ENCODE measurements at regions not wholly inside any gene's neighbourhood (a gene's known extent, or its start where the extent isn't known, plus 50 kb on each side); places are given as distances from the start of the nearest gene placed in this dataset.

GRCh38 chr12:61308220-61308619 lies 952.0 kb upstream of the USP15 start:
- no peak for DNase-seq
- Histone ChIP-seq H3K4ac (ENCODE audit: low read depth in 1 of 2, low read length in 2 of 2) (no peak overlapping the region), H3K9ac (ENCODE audit: low read length) (no peak overlapping the region), H3K23ac (ENCODE audit: low read length in 2 of 2) (no peak overlapping the region), H3K14ac (ENCODE audit: low read length in 2 of 2) (no peak overlapping the region), H3K18ac (ENCODE audit: low read depth in 1 of 2, low read length in 2 of 2) (no peak overlapping the region), H3K27ac (ENCODE audit: low read length, poor library complexity, severe bottlenecking) (no peak overlapping the region), H4K8ac (ENCODE audit: low read length) (no peak overlapping the region), H2AK5ac (ENCODE audit: low read length, severe bottlenecking) (no peak overlapping the region), H3K9me3 (ENCODE audit: control insufficient read depth, low read length) (peaks cover 21% of the 10 kb centered on the region), H3K79me1 (replicated peaks; ENCODE audit: low read length, poor library complexity, severe bottlenecking) (no peaks in the 10 kb centered on the region), H2BK5ac (ENCODE audit: low read depth, low read length, poor library complexity, severe bottlenecking) (no peak overlapping the region), H2BK12ac (ENCODE audit: low read length in 2 of 2) (no peak overlapping the region), H3K4me1 (ENCODE audit: control insufficient read depth, insufficient read depth, low read depth, low read length) (no peaks in the 10 kb centered on the region), H3K36me3 (ENCODE audit: control insufficient read depth in 1 of 2, insufficient read depth in 2 of 2, low read depth in 1 of 2, low read length in 2 of 2) (no peaks in the 10 kb centered on the region), H2BK15ac (ENCODE audit: low read depth, poor library complexity, severe bottlenecking) (no peak overlapping the region), H4K91ac (ENCODE audit: low read length) (no peak overlapping the region), H3K4me2 (ENCODE audit: low read length, poor library complexity, severe bottlenecking) (no peak overlapping the region), H2BK120ac (ENCODE audit: low read depth, low read length) (no peak overlapping the region), H3K27me3 (ENCODE audit: control insufficient read depth in 1 of 2, insufficient read depth in 1 of 2, low read length in 2 of 2) (no peaks in the 10 kb centered on the region), H3K4me3 (ENCODE audit: insufficient read depth in 1 of 2, low read depth in 1 of 2, low read length in 2 of 2) (no peak overlapping the region), H2AFZ (ENCODE audit: low read depth, low read length) (no peak overlapping the region)
- WGBS: 79% methylated on average over 2 of the region's 2 CpGs

GRCh38 chr12:61311413-61311812 lies 948.8 kb upstream of the USP15 start:
- no peak overlapping the region for H2BK5ac ChIP-seq (ENCODE audit: low read depth, low read length, poor library complexity, severe bottlenecking)
- no peak overlapping the region for H2BK120ac ChIP-seq (ENCODE audit: low read depth, low read length)
- no peak overlapping the region for H2BK15ac ChIP-seq (ENCODE audit: low read depth, poor library complexity, severe bottlenecking)
- H3K4ac ChIP-seq (ENCODE audit: low read depth in 1 of 2, low read length in 2 of 2): no peak overlapping the region
- H3K36me3 ChIP-seq (ENCODE audit: control insufficient read depth in 1 of 2, insufficient read depth in 2 of 2, low read depth in 1 of 2, low read length in 2 of 2): no peaks in the 10 kb centered on the region
- H3K4me2 ChIP-seq (ENCODE audit: low read length, poor library complexity, severe bottlenecking): no peak overlapping the region
- H3K9me3 ChIP-seq (ENCODE audit: control insufficient read depth, low read length): peaks cover 24% of the 10 kb centered on the region
- H3K27ac ChIP-seq (ENCODE audit: low read length, poor library complexity, severe bottlenecking): no peak overlapping the region
- H3K18ac ChIP-seq (ENCODE audit: low read depth in 1 of 2, low read length in 2 of 2): no peak overlapping the region
- H3K4me3 ChIP-seq (ENCODE audit: insufficient read depth in 1 of 2, low read depth in 1 of 2, low read length in 2 of 2): no peak overlapping the region
- no peak for DNase-seq
- no peak overlapping the region for H2AFZ ChIP-seq (ENCODE audit: low read depth, low read length)
- no peak overlapping the region for H4K8ac ChIP-seq (ENCODE audit: low read length)
- H3K79me1 ChIP-seq (replicated peaks; ENCODE audit: low read length, poor library complexity, severe bottlenecking): no peaks in the 10 kb centered on the region
- H3K4me1 ChIP-seq (ENCODE audit: control insufficient read depth, insufficient read depth, low read depth, low read length): no peaks in the 10 kb centered on the region
- no peak overlapping the region for H4K91ac ChIP-seq (ENCODE audit: low read length)
- no peak overlapping the region for H2BK12ac ChIP-seq (ENCODE audit: low read length in 2 of 2)
- H2AK5ac ChIP-seq (ENCODE audit: low read length, severe bottlenecking): no peak overlapping the region
- H3K27me3 ChIP-seq (ENCODE audit: control insufficient read depth in 1 of 2, insufficient read depth in 1 of 2, low read length in 2 of 2): no peaks in the 10 kb centered on the region
- no peak overlapping the region for H3K14ac ChIP-seq (ENCODE audit: low read length in 2 of 2)
- H3K9ac ChIP-seq (ENCODE audit: low read length): no peak overlapping the region
- no peak overlapping the region for H3K23ac ChIP-seq (ENCODE audit: low read length in 2 of 2)

- no peak overlapping the region for H2AK5ac ChIP-seq (ENCODE audit: low read length, severe bottlenecking)
- no peak overlapping the region for H2BK120ac ChIP-seq (ENCODE audit: low read depth, low read length)
- H4K8ac ChIP-seq (ENCODE audit: low read length): no peak overlapping the region
- H4K91ac ChIP-seq (ENCODE audit: low read length): no peak overlapping the region
- H2BK12ac ChIP-seq (ENCODE audit: low read length in 2 of 2): no peak overlapping the region
- H2BK5ac ChIP-seq (ENCODE audit: low read depth, low read length, poor library complexity, severe bottlenecking): no peak overlapping the region
- no peak overlapping the region for H3K18ac ChIP-seq (ENCODE audit: low read depth in 1 of 2, low read length in 2 of 2)
- H3K9me3 ChIP-seq (ENCODE audit: control insufficient read depth, low read length): no peaks in the 10 kb centered on the region
- no peak overlapping the region for H3K27ac ChIP-seq (ENCODE audit: low read length, poor library complexity, severe bottlenecking)
- H3K27me3 ChIP-seq (ENCODE audit: control insufficient read depth in 1 of 2, insufficient read depth in 1 of 2, low read length in 2 of 2): no peaks in the 10 kb centered on the region
- H3K79me1 ChIP-seq (replicated peaks; ENCODE audit: low read length, poor library complexity, severe bottlenecking): no peaks in the 10 kb centered on the region
- no peak overlapping the region for H2BK15ac ChIP-seq (ENCODE audit: low read depth, poor library complexity, severe bottlenecking)
- H3K14ac ChIP-seq (ENCODE audit: low read length in 2 of 2): no peak overlapping the region
- no peak for DNase-seq
- H3K4me1 ChIP-seq (ENCODE audit: control insufficient read depth, insufficient read depth, low read depth, low read length): no peaks in the 10 kb centered on the region
- no peak overlapping the region for H3K4ac ChIP-seq (ENCODE audit: low read depth in 1 of 2, low read length in 2 of 2)
- 94% methylated on average over 1 of the region's 3 CpGs for WGBS
- H3K23ac ChIP-seq (ENCODE audit: low read length in 2 of 2): no peak overlapping the region
- no peak overlapping the region for H3K9ac ChIP-seq (ENCODE audit: low read length)
- no peak overlapping the region for H3K4me2 ChIP-seq (ENCODE audit: low read length, poor library complexity, severe bottlenecking)
- no peak overlapping the region for H2AFZ ChIP-seq (ENCODE audit: low read depth, low read length)
- no peak overlapping the region for H3K4me3 ChIP-seq (ENCODE audit: insufficient read depth in 1 of 2, low read depth in 1 of 2, low read length in 2 of 2)
- H3K36me3 ChIP-seq (ENCODE audit: control insufficient read depth in 1 of 2, insufficient read depth in 2 of 2, low read depth in 1 of 2, low read length in 2 of 2): no peaks in the 10 kb centered on the region
Observed at GRCh38 chr12:61348871-61349270, 911.3 kb upstream of the USP15 start.

- no peak overlapping the region for H2BK15ac ChIP-seq (ENCODE audit: low read depth, poor library complexity, severe bottlenecking)
- H3K36me3 ChIP-seq (ENCODE audit: control insufficient read depth in 1 of 2, insufficient read depth in 2 of 2, low read depth in 1 of 2, low read length in 2 of 2): no peaks in the 10 kb centered on the region
- H3K4ac ChIP-seq (ENCODE audit: low read depth in 1 of 2, low read length in 2 of 2): no peak overlapping the region
- DNase-seq: no peak
- H3K14ac ChIP-seq (ENCODE audit: low read length in 2 of 2): no peak overlapping the region
- H3K4me3 ChIP-seq (ENCODE audit: insufficient read depth in 1 of 2, low read depth in 1 of 2, low read length in 2 of 2): no peak overlapping the region
- no peak overlapping the region for H2BK120ac ChIP-seq (ENCODE audit: low read depth, low read length)
- no peaks in the 10 kb centered on the region for H3K79me1 ChIP-seq (replicated peaks; ENCODE audit: low read length, poor library complexity, severe bottlenecking)
- no peaks in the 10 kb centered on the region for H3K27me3 ChIP-seq (ENCODE audit: control insufficient read depth in 1 of 2, insufficient read depth in 1 of 2, low read length in 2 of 2)
- H4K91ac ChIP-seq (ENCODE audit: low read length): no peak overlapping the region
- H4K8ac ChIP-seq (ENCODE audit: low read length): no peak overlapping the region
- H3K4me2 ChIP-seq (ENCODE audit: low read length, poor library complexity, severe bottlenecking): no peak overlapping the region
- no peak overlapping the region for H3K9ac ChIP-seq (ENCODE audit: low read length)
- no peak overlapping the region for H2BK5ac ChIP-seq (ENCODE audit: low read depth, low read length, poor library complexity, severe bottlenecking)
- no peak overlapping the region for H3K18ac ChIP-seq (ENCODE audit: low read depth in 1 of 2, low read length in 2 of 2)
- no peaks in the 10 kb centered on the region for H3K4me1 ChIP-seq (ENCODE audit: control insufficient read depth, insufficient read depth, low read depth, low read length)
- H3K27ac ChIP-seq (ENCODE audit: low read length, poor library complexity, severe bottlenecking): no peak overlapping the region
- H2AK5ac ChIP-seq (ENCODE audit: low read length, severe bottlenecking): no peak overlapping the region
- no peak overlapping the region for H2BK12ac ChIP-seq (ENCODE audit: low read length in 2 of 2)
- WGBS: 75% methylated on average over 10 of the region's 10 CpGs
- H3K9me3 ChIP-seq (ENCODE audit: control insufficient read depth, low read length): peaks cover 4% of the 10 kb centered on the region
- no peak overlapping the region for H2AFZ ChIP-seq (ENCODE audit: low read depth, low read length)
- no peak overlapping the region for H3K23ac ChIP-seq (ENCODE audit: low read length in 2 of 2)
Observed at GRCh38 chr12:61355105-61355504, 905.1 kb upstream of the USP15 start.

Measured in mesenchymal stem cell (in vitro differentiated cells and primary cell).